ENCODE measurements at regions not wholly inside any gene's neighbourhood (a gene's known extent, or its start where the extent isn't known, plus 50 kb on each side); places are given as distances from the start of the nearest gene placed in this dataset.

DNA sequence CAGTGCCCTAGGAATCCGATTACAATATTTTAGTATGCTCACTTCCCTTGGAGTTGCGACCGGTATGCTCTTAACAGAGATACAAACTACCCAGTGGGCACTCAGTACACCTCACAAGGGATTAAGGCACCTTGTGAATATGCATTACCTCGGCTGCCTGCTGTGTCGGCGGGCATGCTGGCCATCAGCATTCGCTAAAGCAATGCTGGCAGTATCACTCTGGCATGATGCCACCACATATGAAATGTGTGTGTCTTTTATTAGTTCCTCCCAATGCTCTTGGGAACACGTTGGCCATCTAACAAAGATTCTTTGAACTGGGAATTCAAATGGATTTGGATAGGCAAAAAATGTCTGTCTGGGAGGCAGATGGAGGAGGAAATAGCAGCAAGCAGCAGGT lies 67.4 kb upstream of the FOXB1 start:
- TF ChIP-seq, protein P1, sequence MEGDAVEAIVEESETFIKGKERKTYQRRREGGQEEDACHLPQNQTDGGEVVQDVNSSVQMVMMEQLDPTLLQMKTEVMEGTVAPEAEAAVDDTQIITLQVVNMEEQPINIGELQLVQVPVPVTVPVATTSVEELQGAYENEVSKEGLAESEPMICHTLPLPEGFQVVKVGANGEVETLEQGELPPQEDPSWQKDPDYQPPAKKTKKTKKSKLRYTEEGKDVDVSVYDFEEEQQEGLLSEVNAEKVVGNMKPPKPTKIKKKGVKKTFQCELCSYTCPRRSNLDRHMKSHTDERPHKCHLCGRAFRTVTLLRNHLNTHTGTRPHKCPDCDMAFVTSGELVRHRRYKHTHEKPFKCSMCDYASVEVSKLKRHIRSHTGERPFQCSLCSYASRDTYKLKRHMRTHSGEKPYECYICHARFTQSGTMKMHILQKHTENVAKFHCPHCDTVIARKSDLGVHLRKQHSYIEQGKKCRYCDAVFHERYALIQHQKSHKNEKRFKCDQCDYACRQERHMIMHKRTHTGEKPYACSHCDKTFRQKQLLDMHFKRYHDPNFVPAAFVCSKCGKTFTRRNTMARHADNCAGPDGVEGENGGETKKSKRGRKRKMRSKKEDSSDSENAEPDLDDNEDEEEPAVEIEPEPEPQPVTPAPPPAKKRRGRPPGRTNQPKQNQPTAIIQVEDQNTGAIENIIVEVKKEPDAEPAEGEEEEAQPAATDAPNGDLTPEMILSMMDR (conservative IDR thresholded peaks at IDR 0.05 in 1 of 2, IDR thresholded peaks at IDR 0.05 in 1 of 2; ENCODE audit: low read depth in 1 of 2, low read length in 2 of 2): no peak
- no peak for TF ChIP-seq EZH2 (IDR thresholded peaks at IDR 0.05; ENCODE audit: low read length, missing control alignments)

All from fibroblast of lung (primary cell).